Stimulated activated CD8-positive, alpha-beta memory T cell treated with anti-CD3 and anti-CD28 coated beads, Interleukin-15, amount 100 ng/mL, for 48 hours (primary cell): ENCODE measurements at regions not wholly inside any gene's neighbourhood (a gene's known extent, or its start where the extent isn't known, plus 50 kb on each side); places are given as distances from the start of the nearest gene placed in this dataset.
"Not testable (repeated sequence)": the region's sequence is repeated elsewhere in the genome, so short reads cannot be mapped to it uniquely, and the experiment has no call there.

ENCODE experiments used
- DNase-seq, 2 donors: peaks; one replicate each; pipeline ENCODE4 v3.0.0-alpha.2; 2020; ENCODE audit warnings: low read depth in 2 of 2

DNA sequence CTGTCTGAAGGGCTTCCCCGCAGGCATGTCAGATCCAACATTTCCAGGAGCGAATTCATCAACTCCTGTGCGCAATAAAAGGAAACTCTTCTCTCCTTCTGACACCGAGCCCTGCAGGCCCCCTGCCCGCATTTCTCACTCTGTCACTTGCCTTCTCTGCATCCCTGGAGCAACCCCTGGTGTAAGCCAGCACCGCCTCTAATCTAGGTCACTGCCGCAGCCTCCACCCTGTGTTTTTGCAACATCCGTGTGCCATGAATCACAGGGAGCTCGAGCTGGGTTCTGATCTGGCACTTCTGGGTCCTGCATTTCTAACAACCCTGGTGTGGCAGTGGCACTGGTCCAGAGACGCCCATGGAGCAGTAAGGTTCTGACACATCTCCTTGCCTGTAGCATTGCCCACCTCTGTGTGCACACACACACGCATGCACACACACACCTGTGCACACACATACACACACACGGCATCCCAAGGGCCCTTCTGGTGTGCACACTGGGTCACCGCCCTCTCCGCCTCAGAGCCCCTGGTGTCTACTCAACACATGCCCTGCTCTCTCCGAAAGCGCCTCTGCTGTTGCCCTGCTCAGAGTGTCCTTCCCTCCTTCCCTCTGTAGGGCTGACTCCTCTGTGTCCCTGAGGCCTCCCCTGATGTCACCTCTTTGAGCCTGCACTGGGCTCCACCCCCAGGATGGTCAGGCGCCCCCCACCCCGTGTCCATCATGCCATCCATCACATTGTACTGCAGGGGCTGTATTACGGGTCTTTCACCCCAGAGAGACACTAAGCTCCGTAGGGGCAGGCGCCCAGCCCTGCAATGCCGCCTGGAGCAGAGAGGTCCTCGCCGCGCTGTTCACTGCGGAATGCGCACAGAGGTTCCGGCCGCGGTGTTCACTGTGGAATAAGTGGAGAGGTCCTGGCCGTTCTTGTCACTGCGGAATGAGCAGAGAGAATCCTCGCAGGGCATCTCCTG lies 111.4 kb upstream of the SFSWAP start:
- no peak for DNase-seq

- no peak for DNase-seq
Measured at GRCh38 chr12:131600160-131600532, 110.7 kb upstream of the SFSWAP start.

DNA sequence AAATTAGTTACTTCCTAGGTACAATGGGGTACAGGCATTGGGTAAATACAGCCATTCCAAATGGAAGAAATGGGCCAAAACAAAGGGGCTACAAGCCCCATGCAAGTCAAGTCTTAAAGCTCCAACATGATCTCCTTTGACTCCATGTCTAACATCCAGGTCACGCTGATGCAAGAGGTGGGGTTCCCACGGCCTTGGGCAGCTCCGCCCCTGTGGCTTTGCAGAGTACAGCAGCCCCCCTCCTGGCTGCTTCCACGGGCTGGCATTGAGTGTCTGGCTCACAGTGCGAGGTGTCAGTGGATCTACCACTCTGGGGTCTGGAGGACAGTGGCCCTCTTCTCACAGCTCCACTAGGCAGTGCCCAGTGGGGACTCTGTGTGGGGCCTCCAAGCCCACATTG lies 109.4 kb upstream of the SFSWAP start:
- DNase-seq = not testable (repeated sequence)

- no peak for DNase-seq
Measured at GRCh38 chr12:131603106-131603938, 107.6 kb upstream of the SFSWAP start.

- DNase-seq = peak in 1 of 2 donors; percentile 29
Measured at GRCh38 chr12:131603939-131604795, 106.7 kb upstream of the SFSWAP start.

DNA sequence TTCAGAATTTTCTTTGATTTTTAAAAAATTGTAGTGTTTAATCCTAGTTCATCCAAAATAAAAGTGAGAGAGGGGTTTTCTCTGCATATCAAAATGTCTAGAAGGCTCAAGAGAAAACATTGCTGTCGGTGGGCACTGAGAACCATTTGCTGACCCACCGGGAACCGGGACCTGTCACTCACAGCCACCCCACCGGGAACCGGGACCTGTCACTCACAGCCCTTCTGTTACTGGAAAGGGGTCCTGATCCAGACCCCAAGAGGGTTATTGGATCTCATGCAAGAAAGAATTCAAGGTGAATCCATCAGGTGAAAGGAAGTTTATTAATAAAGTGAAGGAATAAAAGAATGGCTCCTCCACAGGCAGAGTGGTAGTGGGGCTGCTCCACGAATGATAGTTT lies 106.0 kb upstream of the SFSWAP start:
- no peak for DNase-seq

DNA sequence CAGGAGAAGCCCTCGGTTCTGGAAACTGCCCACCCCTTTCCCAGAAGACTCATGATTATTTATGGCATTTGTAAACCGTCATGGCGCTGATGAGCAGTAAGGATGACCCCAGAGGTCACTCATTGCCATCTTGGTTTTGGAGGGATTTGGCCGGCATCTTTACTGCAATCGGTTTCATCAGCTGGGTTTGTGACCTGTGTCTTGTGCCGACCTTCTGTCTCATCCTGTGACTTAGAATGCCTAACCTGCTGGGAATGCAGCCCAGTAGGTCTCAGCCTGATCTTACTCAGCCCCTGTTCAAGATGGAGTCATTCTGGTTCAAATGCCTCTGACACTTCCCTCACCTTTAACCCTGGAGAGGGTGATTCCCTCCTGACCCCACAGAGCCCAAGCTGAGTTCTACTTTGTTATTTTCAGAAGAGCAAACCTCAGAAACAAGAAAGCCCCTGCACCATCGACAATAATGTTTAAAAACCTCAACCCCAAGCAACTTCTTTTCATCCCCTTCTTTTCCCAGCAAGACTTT lies 105.5 kb upstream of the SFSWAP start:
- DNase-seq = no peak

- no peak for DNase-seq
Measured at GRCh38 chr12:131606218-131606901, 104.5 kb upstream of the SFSWAP start.

- DNase-seq = no peak
Measured at GRCh38 chr12:131607658-131608447, 103.0 kb upstream of the SFSWAP start.

DNA sequence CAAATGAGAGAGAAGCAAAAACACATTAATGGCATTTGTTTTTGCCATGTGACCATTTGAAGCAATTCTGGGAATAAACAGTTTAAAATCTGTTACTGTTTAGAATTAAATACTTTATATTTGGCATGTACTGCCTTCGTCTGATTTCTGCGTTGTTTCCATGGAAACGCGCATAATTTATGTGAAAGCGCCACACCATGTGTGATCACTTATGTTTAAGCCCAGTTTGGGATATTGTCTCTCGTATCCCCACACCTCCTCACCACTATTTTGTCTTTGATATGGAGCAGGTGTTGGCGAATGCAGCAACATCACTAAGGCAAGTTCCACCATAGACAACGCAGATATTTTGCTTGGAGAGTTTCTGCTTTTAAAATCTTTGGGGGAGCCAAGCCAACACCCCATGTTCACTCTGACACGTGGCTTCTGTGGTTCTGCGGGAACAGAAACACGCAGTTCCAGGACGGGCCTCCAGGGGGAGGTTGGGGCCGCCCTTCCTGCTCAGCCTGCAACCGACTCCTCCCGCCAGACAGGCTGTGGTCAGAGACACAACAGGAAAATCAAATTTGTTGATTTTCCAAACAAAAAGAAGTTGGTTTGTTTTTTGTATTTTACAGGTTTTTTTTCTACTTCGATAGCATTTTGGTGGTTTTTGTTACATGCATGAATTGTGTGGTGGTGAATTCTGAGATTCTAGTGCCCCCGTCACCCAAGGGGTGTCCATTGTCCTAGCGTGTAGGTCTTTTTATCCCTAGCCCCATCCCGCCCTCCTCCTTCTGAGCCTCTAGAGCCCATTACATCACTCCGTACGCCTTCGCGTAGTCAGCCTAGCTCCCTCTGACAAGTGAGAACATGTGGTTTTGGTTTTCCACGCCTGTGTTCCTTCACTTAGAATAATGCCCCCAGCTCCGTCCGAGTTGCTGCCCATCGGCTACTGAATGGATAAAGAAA lies 101.9 kb upstream of the SFSWAP start:
- DNase-seq = peak; percentile 27 to 31

DNA sequence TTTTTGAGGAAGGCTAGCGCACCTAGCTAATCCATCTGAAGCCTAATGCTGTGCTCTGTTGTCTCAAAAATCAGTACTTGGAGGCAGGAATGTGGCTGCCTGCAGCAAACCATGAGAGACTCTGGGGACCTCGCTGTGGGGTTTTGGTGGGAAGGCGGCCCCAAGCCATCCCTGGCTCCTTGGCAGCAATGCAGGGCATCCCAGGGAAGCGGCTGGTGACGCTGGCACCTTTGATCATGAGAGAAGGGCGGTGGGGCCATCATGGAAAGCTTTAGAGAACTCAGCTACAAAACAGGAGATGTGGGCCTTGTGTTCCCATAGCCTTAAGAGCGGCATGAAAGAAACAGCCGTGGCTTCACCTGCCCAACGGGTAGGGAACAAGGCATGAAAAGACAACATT lies 101.1 kb upstream of the SFSWAP start:
- DNase-seq = no peak

DNA sequence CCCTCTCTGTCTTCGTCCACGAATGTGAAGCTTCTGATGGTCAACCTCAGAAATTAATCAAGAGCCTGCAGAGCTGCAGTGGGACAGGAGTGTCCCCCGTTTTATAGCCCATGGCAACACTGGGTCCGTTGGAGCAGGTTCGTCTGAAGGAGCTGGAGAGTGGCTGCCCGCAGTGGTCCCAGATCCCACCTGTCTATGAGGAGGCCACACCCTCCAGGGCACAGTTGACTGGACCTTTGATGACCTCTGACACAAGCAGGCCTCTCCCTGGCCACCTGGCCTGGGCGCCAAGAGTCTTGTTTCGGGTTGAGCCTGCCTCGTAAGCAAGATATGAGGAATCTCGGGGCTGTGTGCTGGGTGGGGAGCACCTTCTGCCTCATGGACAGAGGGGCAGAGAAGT lies 100.7 kb upstream of the SFSWAP start:
- DNase-seq = no peak

DNA sequence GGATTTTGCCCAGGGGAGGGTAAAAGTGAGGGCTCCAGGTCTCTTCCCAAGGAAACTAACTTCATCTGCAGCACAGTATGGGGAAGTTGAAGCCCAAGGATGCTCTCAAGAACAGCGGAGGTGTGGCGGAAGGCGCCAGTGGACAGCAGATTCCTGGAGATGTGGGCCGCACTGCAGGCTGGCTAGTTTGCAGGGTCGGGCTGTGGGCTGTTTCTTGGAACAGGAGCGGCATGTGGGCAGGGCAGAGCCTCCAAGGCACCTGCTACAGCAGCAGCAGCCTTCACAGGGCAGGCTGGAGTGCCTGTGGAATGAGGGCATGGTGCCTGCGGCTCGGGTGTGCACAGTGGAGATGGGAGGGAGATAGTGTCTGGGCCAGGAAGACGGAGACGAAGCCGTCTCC lies 100.0 kb upstream of the SFSWAP start:
- no peak for DNase-seq

- DNase-seq = no peak
Measured at GRCh38 chr12:131611416-131612091, 99.3 kb upstream of the SFSWAP start.

GRCh38 chr12:131612092-131612755 lies 98.7 kb upstream of the SFSWAP start:
- no peak for DNase-seq

DNA sequence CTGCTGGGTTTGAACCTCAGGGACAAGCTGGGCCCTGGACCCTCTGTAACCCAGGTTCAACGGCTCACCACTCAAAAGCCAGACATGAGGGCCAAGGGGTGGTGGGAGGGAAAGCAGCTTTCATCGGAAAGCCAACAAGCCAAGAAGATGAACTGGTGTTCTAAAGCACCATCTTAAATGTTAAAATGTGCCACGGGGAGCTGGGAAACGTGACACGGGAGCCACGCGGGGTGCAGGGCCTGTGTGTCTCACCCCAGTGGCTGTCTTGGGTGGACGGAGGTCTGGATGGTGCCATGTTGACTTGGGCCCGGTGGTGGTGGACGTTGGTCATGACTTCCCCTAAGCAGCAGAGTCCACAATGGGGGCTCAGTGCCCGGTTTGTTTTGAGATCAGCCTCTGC lies 97.7 kb upstream of the SFSWAP start:
- DNase-seq = no peak

DNA sequence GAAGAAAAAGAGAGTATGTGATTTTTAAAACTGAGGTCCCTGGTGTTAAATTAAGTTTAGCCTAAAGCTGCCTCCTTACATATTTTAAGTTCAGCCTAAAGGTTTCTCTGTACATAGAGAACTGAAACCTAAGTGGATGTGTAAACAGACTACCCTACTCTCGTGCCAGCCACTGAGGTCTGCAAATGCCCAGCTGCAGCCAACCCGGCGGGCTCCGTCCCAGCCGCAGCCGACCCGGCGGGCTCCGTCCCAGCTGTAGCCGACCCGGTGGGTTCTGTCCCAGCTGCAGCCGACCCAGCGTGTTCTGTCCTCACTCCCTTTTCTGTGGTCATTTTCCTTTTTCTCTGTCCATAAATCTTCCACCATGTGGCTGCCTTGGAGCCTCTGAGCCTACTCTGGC lies 97.2 kb upstream of the SFSWAP start:
- DNase-seq = no peak
